Right lung (tissue), 2 donors: ENCODE measurements at regions not wholly inside any gene's neighbourhood (a gene's known extent, or its start where the extent isn't known, plus 50 kb on each side); places are given as distances from the start of the nearest gene placed in this dataset.

ENCODE experiments used
- DNase-seq, 2 donors: peaks; one replicate each; pipeline ENCODE4 v3.0.0-alpha.2; 2013

GRCh38 chr21:15241997-15242736 is 177.4 kb upstream of the NRIP1 start:
- no peak for DNase-seq

- DNase-seq: no peak
These were observed 178.1 kb upstream of the NRIP1 start for GRCh38 chr21:15242906-15243305.

GRCh38 chr21:15243406-15243805 is 178.6 kb upstream of the NRIP1 start:
- no peak for DNase-seq

- DNase-seq: no peak
These were observed 182.8 kb upstream of the NRIP1 start for GRCh38 chr21:15247613-15248012.

- DNase-seq: no peak
These were observed 184.6 kb upstream of the NRIP1 start for GRCh38 chr21:15249285-15249993.

GRCh38 chr21:15250384-15250783 is 185.6 kb upstream of the NRIP1 start:
- DNase-seq: no peak

GRCh38 chr21:15252431-15252830 is 187.6 kb upstream of the NRIP1 start:
- no peak for DNase-seq

- no peak for DNase-seq
These were observed 189.3 kb upstream of the NRIP1 start for GRCh38 chr21:15254111-15254510.

GRCh38 chr21:15255261-15255660 is 190.5 kb upstream of the NRIP1 start:
- DNase-seq: no peak

GRCh38 chr21:15255763-15256162 is 191.0 kb upstream of the NRIP1 start:
- no peak for DNase-seq

- no peak for DNase-seq
These were observed 192.2 kb upstream of the NRIP1 start for GRCh38 chr21:15256996-15257395.

- DNase-seq: no peak
These were observed 192.8 kb upstream of the NRIP1 start for GRCh38 chr21:15257646-15258045.

GRCh38 chr21:15259824-15260223 is 195.0 kb upstream of the NRIP1 start:
- no peak for DNase-seq

- no peak for DNase-seq
These were observed 195.8 kb upstream of the NRIP1 start for GRCh38 chr21:15260604-15261003.

- no peak for DNase-seq
These were observed 199.4 kb upstream of the NRIP1 start for GRCh38 chr21:15264084-15264665.

- DNase-seq: no peak
These were observed 207.4 kb upstream of the NRIP1 start for GRCh38 chr21:15272171-15272570.

GRCh38 chr21:15272591-15272990 is 207.8 kb upstream of the NRIP1 start:
- DNase-seq: no peak

GRCh38 chr21:15273244-15273643 is 208.4 kb upstream of the NRIP1 start:
- DNase-seq: no peak

GRCh38 chr21:15274701-15275485 is 210.1 kb upstream of the NRIP1 start:
- no peak for DNase-seq

GRCh38 chr21:15275615-15276235 is 210.9 kb upstream of the NRIP1 start:
- no peak for DNase-seq

GRCh38 chr21:15276243-15276642 is 211.4 kb upstream of the NRIP1 start:
- DNase-seq: no peak

GRCh38 chr21:15277466-15277865 is 212.7 kb upstream of the NRIP1 start:
- DNase-seq: no peak
